NT2/D1 (cell line): ENCODE measurements at regions not wholly inside any gene's neighbourhood (a gene's known extent, or its start where the extent isn't known, plus 50 kb on each side); places are given as distances from the start of the nearest gene placed in this dataset.

ENCODE experiments used
- SUZ12 ChIP-seq: IDR thresholded peaks from 2 replicates; pipeline ENCODE4 v1.6.1; 2011; ENCODE audit not compliant: insufficient read length, insufficient read depth; ENCODE audit errors: extremely low read depth
- YY1 ChIP-seq: IDR thresholded peaks from 2 replicates; pipeline ENCODE4 v1.6.1; 2011; ENCODE audit not compliant: insufficient read length, insufficient read depth

DNA sequence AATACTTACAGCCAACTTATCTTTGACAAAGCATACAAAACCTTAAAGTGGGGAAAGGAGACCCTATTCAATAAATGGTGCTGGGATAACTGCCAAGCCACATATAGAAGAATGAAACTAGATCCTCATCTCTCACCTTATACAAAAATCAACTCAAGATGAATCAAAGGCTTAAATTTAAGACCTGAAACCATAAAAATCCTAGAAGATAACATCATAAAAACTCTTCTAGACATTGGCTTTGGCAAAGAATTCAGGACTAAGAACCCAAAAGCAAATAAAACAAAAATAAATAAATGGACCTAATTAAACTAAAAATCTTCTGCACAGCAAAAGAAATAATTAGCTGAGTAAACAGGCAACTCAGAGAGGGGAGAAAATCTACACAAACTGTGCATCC lies 335.6 kb upstream of the PBX1 start:
- TF ChIP-seq SUZ12 (no peak), YY1 (no peak)
